Mesenchymal stem cell (in vitro differentiated cells and primary cell): ENCODE measurements at regions not wholly inside any gene's neighbourhood (a gene's known extent, or its start where the extent isn't known, plus 50 kb on each side); places are given as distances from the start of the nearest gene placed in this dataset.

Experiments used
- DNase-seq: peaks from one replicate; pipeline ENCODE4 v3.0.0-alpha.2; 2013
- H2AFZ ChIP-seq: one replicate; pipeline ENCODE4 v1.6.1; 2013; ENCODE audit warnings: low read depth, mild to moderate bottlenecking, control low read depth, inconsistent platforms, low read length, moderate library complexity
- H2AK5ac ChIP-seq: 2 replicates; pipeline ENCODE4 v1.6.1; 2013; ENCODE audit warnings: low read length, moderate library complexity, mild to moderate bottlenecking, inconsistent platforms; ENCODE audit not compliant: severe bottlenecking
- H2BK120ac ChIP-seq: one replicate; pipeline ENCODE4 v1.6.1; 2013; ENCODE audit warnings: low read depth, mild to moderate bottlenecking, inconsistent platforms, low read length, moderate library complexity
- H2BK12ac ChIP-seq, 2 experiments: one replicate each; pipeline ENCODE4 v1.6.1; 2013; ENCODE audit warnings: inconsistent platforms in 2 of 2, low read length in 2 of 2, mild to moderate bottlenecking in 2 of 2, moderate library complexity in 2 of 2, control low read depth in 1 of 2
- H2BK15ac ChIP-seq: one replicate; pipeline ENCODE4 v1.6.1; 2013; ENCODE audit warnings: mild to moderate bottlenecking, low read depth, inconsistent platforms; ENCODE audit not compliant: poor library complexity, severe bottlenecking
- H2BK5ac ChIP-seq: 2 replicates; pipeline ENCODE4 v1.6.1; 2013; ENCODE audit warnings: low read depth, mild to moderate bottlenecking, low read length, control low read depth, inconsistent platforms; ENCODE audit not compliant: poor library complexity, severe bottlenecking
- H3K14ac ChIP-seq, 2 experiments: one replicate each; pipeline ENCODE4 v1.6.1; 2013; ENCODE audit warnings: inconsistent platforms in 2 of 2, low read length in 2 of 2, control low read depth in 1 of 2, mild to moderate bottlenecking in 1 of 2, moderate library complexity in 1 of 2
- H3K18ac ChIP-seq, 2 experiments: one replicate each; pipeline ENCODE4 v1.6.1; 2013; ENCODE audit warnings: inconsistent platforms in 2 of 2, low read length in 2 of 2, control low read depth in 1 of 2, low read depth in 1 of 2, mild to moderate bottlenecking in 1 of 2
- H3K23ac ChIP-seq, 2 experiments: one replicate each; pipeline ENCODE4 v1.6.1; 2013; ENCODE audit warnings: inconsistent platforms in 2 of 2, low read length in 2 of 2, mild to moderate bottlenecking in 2 of 2, moderate library complexity in 2 of 2, control low read depth in 1 of 2
- H3K27ac ChIP-seq: 2 replicates; pipeline ENCODE4 v1.5.1; 2013; ENCODE audit warnings: mild to moderate bottlenecking, moderate library complexity, low read length, control low read depth, inconsistent platforms; ENCODE audit not compliant: poor library complexity, severe bottlenecking
- H3K27me3 ChIP-seq, 2 experiments: 2 replicates each; pipeline versions ENCODE4 v1.6.1 to v1.7.0; 2013; ENCODE audit warnings: low read length in 2 of 2, mild to moderate bottlenecking in 2 of 2, moderate library complexity in 2 of 2, control low read depth in 1 of 2, inconsistent platforms in 1 of 2; ENCODE audit not compliant: control insufficient read depth in 1 of 2, insufficient read depth in 1 of 2
- H3K36me3 ChIP-seq, 2 experiments: 2 replicates each; pipeline versions ENCODE4 v1.6.1 to v1.7.0; 2013; ENCODE audit warnings: low read length in 2 of 2, control low read depth in 1 of 2, inconsistent platforms in 1 of 2, low read depth in 1 of 2, mild to moderate bottlenecking in 1 of 2; ENCODE audit not compliant: insufficient read depth in 2 of 2, control insufficient read depth in 1 of 2
- H3K4ac ChIP-seq, 2 experiments: one replicate each; pipeline ENCODE4 v1.6.1; 2013; ENCODE audit warnings: inconsistent platforms in 2 of 2, low read length in 2 of 2, mild to moderate bottlenecking in 2 of 2, moderate library complexity in 2 of 2, control low read depth in 1 of 2, low read depth in 1 of 2
- H3K4me1 ChIP-seq: 2 replicates; pipeline ENCODE4 v1.6.1; 2013; ENCODE audit warnings: low read depth, low read length, control low read depth; ENCODE audit not compliant: control insufficient read depth, insufficient read depth
- H3K4me2 ChIP-seq: 2 replicates; pipeline ENCODE4 v1.6.1; 2013; ENCODE audit warnings: low read length, mild to moderate bottlenecking, inconsistent platforms; ENCODE audit not compliant: poor library complexity, severe bottlenecking
- H3K4me3 ChIP-seq, 2 experiments: 2 replicates each; pipeline versions ENCODE4 v1.5.1 to v1.7.0; 2013; ENCODE audit warnings: low read length in 2 of 2, mild to moderate bottlenecking in 2 of 2, control low read depth in 1 of 2, low read depth in 1 of 2; ENCODE audit not compliant: insufficient read depth in 1 of 2
- H3K79me1 ChIP-seq: replicated peaks from 2 replicates; pipeline ENCODE4 v1.6.1; 2013; ENCODE audit warnings: mild to moderate bottlenecking, control low read depth, low read length, inconsistent platforms; ENCODE audit not compliant: poor library complexity, severe bottlenecking
- H3K9ac ChIP-seq: 2 replicates; pipeline ENCODE4 v1.7.0; 2013; ENCODE audit warnings: mild to moderate bottlenecking, low read length, moderate library complexity
- H3K9me3 ChIP-seq: 2 replicates; pipeline ENCODE4 v1.7.0; 2013; ENCODE audit warnings: mild to moderate bottlenecking, low read length; ENCODE audit not compliant: control insufficient read depth
- H4K8ac ChIP-seq: one replicate; pipeline ENCODE4 v1.6.1; 2013; ENCODE audit warnings: inconsistent platforms, mild to moderate bottlenecking, low read length, moderate library complexity
- H4K91ac ChIP-seq: one replicate; pipeline ENCODE4 v1.6.1; 2013; ENCODE audit warnings: mild to moderate bottlenecking, low read length, inconsistent platforms
- WGBS: methylation state at CpG from one replicate; pipeline ENCODE4 v1.1.7; 2013; ENCODE audit warnings: mixed read lengths; 5-methylcytosine and 5-hydroxymethylcytosine counted together

DNA sequence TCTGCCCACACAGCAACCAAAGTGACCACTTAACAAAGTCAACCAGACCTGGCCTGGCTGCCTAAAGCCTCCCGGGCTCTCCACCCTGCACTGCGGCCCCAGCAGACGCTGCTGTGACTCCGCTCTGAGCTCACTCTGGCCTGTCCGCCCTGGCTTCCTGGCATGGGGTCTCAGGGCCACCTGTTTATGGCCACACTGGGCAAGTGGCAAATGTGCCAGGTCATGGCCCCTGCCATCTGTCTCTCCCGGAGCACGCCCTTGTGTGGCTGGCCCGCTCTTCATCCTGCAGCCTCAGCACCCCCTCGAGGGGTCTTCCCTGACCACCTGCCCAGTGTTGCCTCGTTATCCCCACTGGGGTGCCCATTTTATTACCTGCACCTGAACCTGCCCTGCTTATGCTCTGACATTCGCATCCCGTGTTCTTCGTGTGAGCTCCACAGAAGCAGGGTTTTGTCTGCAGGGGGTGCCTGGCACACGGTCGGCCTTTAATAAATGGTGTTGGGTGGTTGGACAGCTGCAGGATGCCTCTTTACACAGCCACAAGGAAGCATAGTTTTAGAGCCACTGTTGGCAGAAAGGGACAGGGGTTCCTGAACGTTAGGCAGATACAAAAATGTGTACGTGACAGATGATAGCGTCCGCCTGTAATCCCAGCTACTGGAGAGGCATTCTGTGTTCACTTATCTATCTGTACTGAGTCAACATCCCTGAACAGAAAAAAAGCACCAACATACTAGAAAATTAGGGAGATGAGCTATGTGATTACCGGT lies 785.6 kb downstream of the TBC1D22A start:
- 81% methylated on average over 19 of the region's 20 CpGs for WGBS
- no peaks in the 10 kb centered on the region for H3K79me1 ChIP-seq

DNA sequence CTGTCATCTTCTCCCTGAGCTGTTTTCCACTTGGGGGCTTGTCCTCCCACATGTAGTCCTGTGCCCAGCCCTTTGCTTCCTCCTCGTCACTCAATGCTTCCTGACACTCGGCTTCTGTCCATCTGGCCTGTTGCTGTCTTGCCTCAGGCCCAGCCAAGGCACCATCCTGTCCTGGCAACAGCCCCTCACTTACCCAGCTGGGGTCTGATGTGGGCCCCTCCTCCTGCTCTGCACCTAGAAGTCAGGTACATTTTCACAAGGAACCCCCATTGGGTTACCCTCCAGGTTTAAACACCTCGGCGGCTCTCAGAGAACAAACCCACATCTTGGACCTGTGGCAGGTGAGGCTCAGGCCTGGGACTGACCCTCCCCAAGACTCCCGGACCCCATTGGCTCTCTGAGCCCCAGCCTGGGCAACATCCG lies 784.8 kb downstream of the TBC1D22A start:
- Histone ChIP-seq H3K14ac (no peak overlapping the region), H2BK12ac (no peak overlapping the region), H3K4me2 (no peak overlapping the region), H3K4me1 (no peaks in the 10 kb centered on the region), H3K23ac (no peak overlapping the region), H3K9me3 (peaks cover 6% of the 10 kb centered on the region), H2AK5ac (no peak overlapping the region), H3K18ac (no peak overlapping the region), H4K91ac (no peak overlapping the region), H3K4me3 (no peak overlapping the region), H2BK120ac (no peak overlapping the region), H3K9ac (no peak overlapping the region), H3K79me1 (no peaks in the 10 kb centered on the region), H2BK15ac (no peak overlapping the region), H2AFZ (no peak overlapping the region), H3K36me3 (no peaks in the 10 kb centered on the region), H3K4ac (no peak overlapping the region), H3K27ac (no peak overlapping the region), H3K27me3 (peaks cover 0 to 7% of the 10 kb centered on the region in 2 experiments), H2BK5ac (no peak overlapping the region), H4K8ac (no peak overlapping the region)
- DNase-seq, result no peak
- WGBS, result 38% methylated on average over 6 of the region's 6 CpGs

More for the DNA sequence above, 785.6 kb downstream of the TBC1D22A start:
- no peak overlapping the region for H3K4me2 ChIP-seq
- H3K9me3 ChIP-seq, result peaks cover 6% of the 10 kb centered on the region
- H3K23ac ChIP-seq, result no peak overlapping the region
- H2BK12ac ChIP-seq, result no peak overlapping the region
- no peak overlapping the region for H3K4ac ChIP-seq
- no peak overlapping the region for H3K27ac ChIP-seq
- H3K27me3 ChIP-seq, result peaks cover 0 to 7% of the 10 kb centered on the region in 2 experiments
- no peak overlapping the region for H4K8ac ChIP-seq
- no peaks in the 10 kb centered on the region for H3K4me1 ChIP-seq
- H2BK5ac ChIP-seq, result no peak overlapping the region
- no peak overlapping the region for H3K4me3 ChIP-seq
- H3K9ac ChIP-seq, result no peak overlapping the region
- H2BK120ac ChIP-seq, result no peak overlapping the region
- no peak overlapping the region for H3K18ac ChIP-seq
- no peak for DNase-seq
- H2BK15ac ChIP-seq, result no peak overlapping the region
- no peaks in the 10 kb centered on the region for H3K36me3 ChIP-seq
- H4K91ac ChIP-seq, result no peak overlapping the region
- no peak overlapping the region for H2AFZ ChIP-seq
- H2AK5ac ChIP-seq, result no peak overlapping the region
- H3K14ac ChIP-seq, result no peak overlapping the region

GRCh38 chr22:47544696-47545095 lies 782.2 kb downstream of the TBC1D22A start:
- H3K4me3 ChIP-seq, result no peak overlapping the region
- WGBS, result 23% methylated on average over 2 of the region's 2 CpGs
- H3K79me1 ChIP-seq, result no peaks in the 10 kb centered on the region

DNA sequence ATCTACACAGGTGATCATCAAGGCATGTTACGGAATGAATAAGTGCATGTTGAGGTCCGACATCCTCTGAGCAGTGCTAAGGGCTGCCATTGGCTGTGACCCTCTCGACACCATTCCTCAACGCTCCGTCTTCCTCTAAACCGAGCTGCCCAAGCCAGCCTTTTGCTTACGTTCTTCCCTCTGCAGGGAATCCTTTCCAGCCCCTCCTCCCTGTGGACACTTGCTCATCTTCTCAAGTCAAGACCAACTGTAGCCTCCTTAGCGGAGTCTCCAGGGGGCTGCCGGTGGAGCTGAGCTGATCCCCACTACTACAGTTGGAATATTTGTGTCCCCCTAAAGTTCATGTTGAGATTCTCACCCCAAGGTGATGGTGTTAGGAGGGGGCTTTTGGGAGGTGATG lies 781.0 kb downstream of the TBC1D22A start:
- no peak overlapping the region for H3K4me3 ChIP-seq
- no peak overlapping the region for H2BK5ac ChIP-seq
- no peaks in the 10 kb centered on the region for H3K36me3 ChIP-seq
- H3K27me3 ChIP-seq, result no peaks in the 10 kb centered on the region
- no peak overlapping the region for H2AFZ ChIP-seq
- H2BK120ac ChIP-seq, result no peak overlapping the region
- no peak overlapping the region for H4K8ac ChIP-seq
- DNase-seq, result no peak
- H3K9ac ChIP-seq, result no peak overlapping the region
- H3K18ac ChIP-seq, result no peak overlapping the region
- no peak overlapping the region for H2BK12ac ChIP-seq
- no peaks in the 10 kb centered on the region for H3K79me1 ChIP-seq
- H2BK15ac ChIP-seq, result no peak overlapping the region
- no peak overlapping the region for H3K4me2 ChIP-seq
- no peak overlapping the region for H4K91ac ChIP-seq
- H3K9me3 ChIP-seq, result peaks cover 6% of the 10 kb centered on the region
- H2AK5ac ChIP-seq, result no peak overlapping the region
- H3K23ac ChIP-seq, result no peak overlapping the region
- no peak overlapping the region for H3K14ac ChIP-seq
- no peaks in the 10 kb centered on the region for H3K4me1 ChIP-seq
- no peak overlapping the region for H3K4ac ChIP-seq
- WGBS, result 76% methylated on average over 9 of the region's 9 CpGs
- H3K27ac ChIP-seq, result no peak overlapping the region

More at GRCh38 chr22:47544696-47545095, 782.2 kb downstream of the TBC1D22A start:
- Histone ChIP-seq H2BK15ac (no peak overlapping the region), H3K4me1 (no peaks in the 10 kb centered on the region), H4K91ac (no peak overlapping the region), H3K18ac (no peak overlapping the region), H2BK120ac (no peak overlapping the region), H3K4me2 (no peak overlapping the region), H3K27me3 (no peaks in the 10 kb centered on the region), H3K9ac (no peak overlapping the region), H4K8ac (no peak overlapping the region), H2BK12ac (no peak overlapping the region), H3K27ac (no peak overlapping the region), H3K36me3 (no peaks in the 10 kb centered on the region), H2AFZ (no peak overlapping the region), H3K14ac (no peak overlapping the region), H2BK5ac (no peak overlapping the region), H3K23ac (no peak overlapping the region), H3K4ac (no peak overlapping the region), H2AK5ac (no peak overlapping the region), H3K9me3 (peaks cover 6% of the 10 kb centered on the region)
- DNase-seq, result no peak
